Psoas muscle (tissue), 7 donors: ENCODE measurements at regions not wholly inside any gene's neighbourhood (a gene's known extent, or its start where the extent isn't known, plus 50 kb on each side); places are given as distances from the start of the nearest gene placed in this dataset.

Source experiments
- ATAC-seq, 4 donors: fragments of 200-7000 bp; cut with Tn5 transposase; one replicate each; pipeline ENCODE4 v1.9.1; 2020; ENCODE audit warnings: moderate library complexity in 3 of 4, mild to moderate bottlenecking in 2 of 4
- DNase-seq, 2 donors: peaks; one replicate each; pipeline ENCODE4 v3.0.0-alpha.2; 2020
- H3K27ac ChIP-seq: fragments of 200-600 bp; one replicate; pipeline ENCODE4 v1.8.0; 2022
- H3K27me3 ChIP-seq, 3 donors: fragments of 200-600 bp in 1 of 3; one replicate each; pipeline versions ENCODE4 v1.6.1 to v1.8.0; 2013 to 2022; ENCODE audit warnings: low read length in 2 of 3, mild to moderate bottlenecking in 2 of 3, moderate library complexity in 1 of 3; ENCODE audit not compliant: insufficient read depth in 3 of 3
- H3K36me3 ChIP-seq, 2 donors: fragments of 200-600 bp in 1 of 2; one replicate each; pipeline versions ENCODE4 v1.6.1 to v1.8.0; 2013 to 2022; ENCODE audit warnings: low read depth in 1 of 2, mild to moderate bottlenecking in 1 of 2, moderate library complexity in 1 of 2; ENCODE audit not compliant: insufficient read depth in 1 of 2
- H3K4me1 ChIP-seq: fragments of 200-600 bp; one replicate; pipeline ENCODE4 v1.8.0; 2022
- H3K4me3 ChIP-seq: fragments of 200-600 bp; one replicate; pipeline ENCODE4 v1.8.0; 2022; ENCODE audit warnings: mild to moderate bottlenecking
- H3K9me3 ChIP-seq: fragments of 200-600 bp; one replicate; pipeline ENCODE4 v1.8.0; 2022
- WGBS, 3 donors: extraction: QIAGEN DNeasy Blood & Tissue Kit; methylation state at CpG; one replicate each; pipeline versions ENCODE4 v1.1.6 to v1.1.7; 2013; 5-methylcytosine and 5-hydroxymethylcytosine counted together
- intact Hi-C, 2 donors: fragments of 100-400 bp; cut with DNase I; formaldehyde crosslinking; loops; one replicate each; pipeline versions ENCODE4 v1.11.0 to v1.14.2; 2022
- TF ChIP-seq, protein P1 (sequence below): fragments of 200-600 bp; IDR thresholded peaks from one replicate; pipeline ENCODE4 v1.8.0; 2022; ENCODE audit warnings: antibody characterized with exemption
- donor health status: healthy with polysubstance abuse.
- donor health status: DM: no; HTN: no; CAD: no; lungs with moderate emphysema.
- donor health status: Bipolar disorder and iron deficiency.
- donor health status: healthy.
- donor health status: DM: yes; HTN: yes; CAD: no.
- donor health status: DM: no; HTN: no; CAD: no.
- donor health status: DM: yes; HTN: yes; CAD: no.

DNA sequence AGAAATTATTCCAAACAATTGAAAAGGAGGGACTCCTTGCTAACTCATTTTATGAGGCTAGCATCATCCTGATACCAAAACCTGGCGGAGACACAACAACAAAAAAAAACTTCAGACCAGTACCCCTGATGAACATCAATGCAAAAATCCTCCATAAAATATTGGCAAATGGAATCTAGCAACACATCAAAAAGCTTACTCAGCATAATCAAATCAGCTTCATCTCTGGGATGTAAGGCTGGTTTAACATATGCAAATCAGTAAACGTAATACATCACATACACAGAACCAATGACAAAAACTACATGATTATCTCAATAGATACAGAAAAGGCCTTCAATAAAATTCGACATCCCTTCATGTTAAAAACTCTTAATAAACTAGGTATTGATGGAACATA is 440.1 kb downstream of the NUF2 start:
- Histone ChIP-seq H3K4me1 (no peaks in the 10 kb centered on the region), H3K36me3 (no peaks in the 10 kb centered on the region), H3K27me3 (peaks cover 0 to 2% (median 0%) of the 10 kb centered on the region in 3 donors), H3K4me3 (no peak overlapping the region), H3K27ac (no peak overlapping the region), H3K9me3 (no peaks in the 10 kb centered on the region)
- no peak for ATAC-seq
- WGBS, 3 donors = 28 to 87% (median 62%) methylated on average over 3 of the region's 3 CpGs
- intact Hi-C loops = no loop called here
- DNase-seq = no peak
- TF ChIP-seq, protein P1, sequence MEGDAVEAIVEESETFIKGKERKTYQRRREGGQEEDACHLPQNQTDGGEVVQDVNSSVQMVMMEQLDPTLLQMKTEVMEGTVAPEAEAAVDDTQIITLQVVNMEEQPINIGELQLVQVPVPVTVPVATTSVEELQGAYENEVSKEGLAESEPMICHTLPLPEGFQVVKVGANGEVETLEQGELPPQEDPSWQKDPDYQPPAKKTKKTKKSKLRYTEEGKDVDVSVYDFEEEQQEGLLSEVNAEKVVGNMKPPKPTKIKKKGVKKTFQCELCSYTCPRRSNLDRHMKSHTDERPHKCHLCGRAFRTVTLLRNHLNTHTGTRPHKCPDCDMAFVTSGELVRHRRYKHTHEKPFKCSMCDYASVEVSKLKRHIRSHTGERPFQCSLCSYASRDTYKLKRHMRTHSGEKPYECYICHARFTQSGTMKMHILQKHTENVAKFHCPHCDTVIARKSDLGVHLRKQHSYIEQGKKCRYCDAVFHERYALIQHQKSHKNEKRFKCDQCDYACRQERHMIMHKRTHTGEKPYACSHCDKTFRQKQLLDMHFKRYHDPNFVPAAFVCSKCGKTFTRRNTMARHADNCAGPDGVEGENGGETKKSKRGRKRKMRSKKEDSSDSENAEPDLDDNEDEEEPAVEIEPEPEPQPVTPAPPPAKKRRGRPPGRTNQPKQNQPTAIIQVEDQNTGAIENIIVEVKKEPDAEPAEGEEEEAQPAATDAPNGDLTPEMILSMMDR = no peak

DNA sequence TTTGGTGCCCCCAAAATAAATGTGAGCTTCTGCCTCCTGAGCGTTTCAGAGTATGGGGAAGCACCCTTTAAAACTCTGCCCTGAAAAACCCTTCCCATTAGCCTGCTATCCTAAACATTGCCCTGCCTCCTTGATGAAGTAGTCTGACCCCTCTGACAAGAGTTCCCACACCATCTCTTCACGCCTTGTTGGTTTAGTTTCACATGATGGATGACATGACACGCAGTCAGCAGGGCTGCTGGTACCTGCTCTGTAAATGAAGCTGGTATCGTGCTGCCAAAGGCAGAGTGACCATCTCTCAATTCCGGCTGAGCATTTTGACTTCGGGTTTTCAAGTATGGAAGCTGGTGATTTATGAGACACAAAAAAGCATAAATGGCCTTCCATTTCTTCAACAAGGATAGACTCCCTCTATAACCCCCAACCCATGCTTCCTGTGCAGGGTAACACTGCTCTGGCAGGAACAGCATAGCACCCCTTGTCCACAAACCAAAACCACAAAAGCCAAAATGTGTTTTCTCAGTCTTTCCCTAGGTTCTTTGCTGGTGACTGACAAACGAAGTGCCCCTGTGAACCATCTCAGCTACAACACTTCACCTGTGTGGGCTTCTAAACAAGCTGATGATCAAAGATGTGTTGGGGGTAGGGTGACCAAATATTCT is 444.6 kb downstream of the NUF2 start:
- no peaks in the 10 kb centered on the region for H3K27me3 ChIP-seq
- ATAC-seq (no peak), DNase-seq (no peak)
- whole genome bisulfite sequencing, 3 donors = 44 to 48% (median 47%) methylated on average over 7 of the region's 7 CpGs
- no peaks in the 10 kb centered on the region for H3K9me3 ChIP-seq
- H3K4me3 ChIP-seq = no peak overlapping the region
- H3K4me1 ChIP-seq = no peaks in the 10 kb centered on the region
- TF ChIP-seq, protein P1 = no peak
- H3K27ac ChIP-seq = no peak overlapping the region
- intact Hi-C loops = no loop called here
- no peaks in the 10 kb centered on the region for H3K36me3 ChIP-seq

DNA sequence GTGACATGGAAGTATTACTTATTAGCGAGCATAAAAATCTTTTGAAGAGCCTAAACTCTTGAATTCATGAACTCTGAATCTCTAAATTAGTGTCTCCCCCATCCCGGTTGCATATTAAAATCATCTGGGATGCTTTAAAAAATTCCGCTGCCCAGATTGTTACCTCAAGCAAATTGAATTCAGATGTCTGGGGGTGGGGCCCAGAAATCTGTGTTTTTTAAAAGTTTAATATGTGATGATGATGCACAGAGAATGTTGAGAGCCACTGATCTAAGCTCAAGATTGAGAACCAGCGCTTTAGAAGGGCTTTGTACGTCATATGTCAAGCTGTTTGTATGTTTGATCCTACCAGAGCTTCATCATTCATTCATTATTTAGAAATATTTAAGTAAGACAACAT is 446.8 kb downstream of the NUF2 start:
- TF ChIP-seq, protein P1 = no peak
- Histone ChIP-seq H3K4me3 (no peak overlapping the region), H3K4me1 (no peaks in the 10 kb centered on the region), H3K36me3 (no peaks in the 10 kb centered on the region), H3K27ac (no peak overlapping the region), H3K27me3 (no peaks in the 10 kb centered on the region), H3K9me3 (no peaks in the 10 kb centered on the region)
- intact Hi-C loops = no loop called here
- WGBS, 3 donors = 83 to 85% (median 85%) methylated on average over 5 of the region's 5 CpGs
- ATAC-seq (no peak), DNase-seq (no peak)

DNA sequence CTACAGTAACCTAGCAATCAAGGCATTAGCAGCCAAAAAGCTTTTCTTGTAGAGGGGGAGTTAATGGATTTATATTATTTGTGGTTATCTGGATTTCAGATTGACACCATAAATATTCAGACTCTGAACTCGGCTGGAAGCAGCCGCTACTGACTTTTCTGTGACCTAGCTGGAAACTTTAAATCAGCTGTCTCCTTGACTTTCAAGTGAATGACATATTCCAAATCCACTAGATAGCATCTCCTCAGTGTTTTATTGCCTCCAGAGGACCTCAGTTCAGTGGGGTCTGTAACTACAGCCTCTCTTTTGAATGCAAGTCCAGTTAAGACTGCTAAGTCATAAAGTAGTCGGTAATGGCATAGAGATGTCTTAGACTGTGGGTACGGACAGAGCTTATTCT is 448.5 kb downstream of the NUF2 start:
- WGBS, 3 donors = 36 to 51% (median 46%) methylated on average over 4 of the region's 4 CpGs
- TF ChIP-seq, protein P1 = no peak
- no peak for ATAC-seq
- intact Hi-C loops = no loop called here
- H3K36me3 ChIP-seq = no peaks in the 10 kb centered on the region
- no peak for DNase-seq
- H3K27me3 ChIP-seq = no peaks in the 10 kb centered on the region
- no peaks in the 10 kb centered on the region for H3K4me1 ChIP-seq
- no peak overlapping the region for H3K27ac ChIP-seq
- no peak overlapping the region for H3K4me3 ChIP-seq
- H3K9me3 ChIP-seq = no peaks in the 10 kb centered on the region

- 24 to 31% (median 30%) methylated on average over 2 of the region's 2 CpGs for WGBS, 3 donors
- Histone ChIP-seq H3K4me1 (no peaks in the 10 kb centered on the region), H3K27ac (no peak overlapping the region), H3K36me3 (no peaks in the 10 kb centered on the region), H3K27me3 (no peaks in the 10 kb centered on the region), H3K9me3 (no peaks in the 10 kb centered on the region), H3K4me3 (no peak overlapping the region)
- TF ChIP-seq, protein P1 = no peak
- DNase-seq = no peak
- no peak for ATAC-seq
- intact Hi-C loops = no loop called here
Measured at GRCh38 chr1:163771637-163772036, 449.9 kb downstream of the NUF2 start.
